Liver (tissue), 3 donors: ENCODE measurements at regions not wholly inside any gene's neighbourhood (a gene's known extent, or its start where the extent isn't known, plus 50 kb on each side); places are given as distances from the start of the nearest gene placed in this dataset.

ENCODE experiments used
- GABPA ChIP-seq, 2 donors: IDR thresholded peaks in 1 of 2; conservative IDR thresholded peaks in 1 of 2; 2 replicates each; pipeline ENCODE4 v1.6.1; 2016; ENCODE audit warnings: antibody characterized with exemption in 2 of 2, mild to moderate bottlenecking in 1 of 2, moderate library complexity in 1 of 2
- MAX ChIP-seq: IDR thresholded peaks from 2 replicates; pipeline ENCODE4 v1.6.1; 2016; ENCODE audit warnings: antibody characterized with exemption
- RAD21 ChIP-seq, 2 donors: IDR thresholded peaks; 2 replicates each; pipeline ENCODE4 v1.6.1; 2016; ENCODE audit warnings: antibody characterized with exemption in 2 of 2, mild to moderate bottlenecking in 2 of 2
- SP1 ChIP-seq: IDR thresholded peaks from 2 replicates; pipeline ENCODE4 v1.6.1; 2018; ENCODE audit warnings: antibody characterized with exemption, mild to moderate bottlenecking
- TAF1 ChIP-seq: conservative IDR thresholded peaks from 2 replicates; pipeline ENCODE4 v1.6.1; 2016; ENCODE audit warnings: antibody characterized with exemption, mild to moderate bottlenecking
- YY1 ChIP-seq: IDR thresholded peaks from 2 replicates; pipeline ENCODE4 v1.6.1; 2016; ENCODE audit warnings: antibody characterized with exemption, mild to moderate bottlenecking
- ZBTB33 ChIP-seq: IDR thresholded peaks from 2 replicates; pipeline ENCODE4 v1.6.1; 2016; ENCODE audit warnings: antibody characterized with exemption
- TF ChIP-seq, protein P1 (sequence below): fragments of 150-350 bp; IDR thresholded peaks from 2 replicates; pipeline ENCODE4 v1.5.1; 2017; ENCODE audit warnings: improper control_type of control experiment, low read depth, low read length; ENCODE audit not compliant: missing input control
- TF ChIP-seq, protein P2 (sequence below): IDR thresholded peaks from 2 replicates; pipeline ENCODE4 v1.6.1; 2016; ENCODE audit warnings: antibody characterized with exemption, mild to moderate bottlenecking
- TF ChIP-seq, protein P3 (sequence below): IDR thresholded peaks from 2 replicates; pipeline ENCODE4 v1.6.1; 2016; ENCODE audit warnings: antibody characterized with exemption
- donor health status: healthy.
- donor health status: healthy.

- TF ChIP-seq, protein P1, sequence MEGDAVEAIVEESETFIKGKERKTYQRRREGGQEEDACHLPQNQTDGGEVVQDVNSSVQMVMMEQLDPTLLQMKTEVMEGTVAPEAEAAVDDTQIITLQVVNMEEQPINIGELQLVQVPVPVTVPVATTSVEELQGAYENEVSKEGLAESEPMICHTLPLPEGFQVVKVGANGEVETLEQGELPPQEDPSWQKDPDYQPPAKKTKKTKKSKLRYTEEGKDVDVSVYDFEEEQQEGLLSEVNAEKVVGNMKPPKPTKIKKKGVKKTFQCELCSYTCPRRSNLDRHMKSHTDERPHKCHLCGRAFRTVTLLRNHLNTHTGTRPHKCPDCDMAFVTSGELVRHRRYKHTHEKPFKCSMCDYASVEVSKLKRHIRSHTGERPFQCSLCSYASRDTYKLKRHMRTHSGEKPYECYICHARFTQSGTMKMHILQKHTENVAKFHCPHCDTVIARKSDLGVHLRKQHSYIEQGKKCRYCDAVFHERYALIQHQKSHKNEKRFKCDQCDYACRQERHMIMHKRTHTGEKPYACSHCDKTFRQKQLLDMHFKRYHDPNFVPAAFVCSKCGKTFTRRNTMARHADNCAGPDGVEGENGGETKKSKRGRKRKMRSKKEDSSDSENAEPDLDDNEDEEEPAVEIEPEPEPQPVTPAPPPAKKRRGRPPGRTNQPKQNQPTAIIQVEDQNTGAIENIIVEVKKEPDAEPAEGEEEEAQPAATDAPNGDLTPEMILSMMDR: no peak
- TF ChIP-seq RAD21 (IDR thresholded peaks at IDR 0.05) (no peak), YY1 (no peak), ZBTB33 (no peak), MAX (no peak), TAF1 (no peak), SP1 (no peak), GABPA (IDR thresholded peaks at IDR 0.05 in 1 of 2, conservative IDR thresholded peaks at IDR 0.05 in 1 of 2) (no peak)
- TF ChIP-seq, protein P2, sequence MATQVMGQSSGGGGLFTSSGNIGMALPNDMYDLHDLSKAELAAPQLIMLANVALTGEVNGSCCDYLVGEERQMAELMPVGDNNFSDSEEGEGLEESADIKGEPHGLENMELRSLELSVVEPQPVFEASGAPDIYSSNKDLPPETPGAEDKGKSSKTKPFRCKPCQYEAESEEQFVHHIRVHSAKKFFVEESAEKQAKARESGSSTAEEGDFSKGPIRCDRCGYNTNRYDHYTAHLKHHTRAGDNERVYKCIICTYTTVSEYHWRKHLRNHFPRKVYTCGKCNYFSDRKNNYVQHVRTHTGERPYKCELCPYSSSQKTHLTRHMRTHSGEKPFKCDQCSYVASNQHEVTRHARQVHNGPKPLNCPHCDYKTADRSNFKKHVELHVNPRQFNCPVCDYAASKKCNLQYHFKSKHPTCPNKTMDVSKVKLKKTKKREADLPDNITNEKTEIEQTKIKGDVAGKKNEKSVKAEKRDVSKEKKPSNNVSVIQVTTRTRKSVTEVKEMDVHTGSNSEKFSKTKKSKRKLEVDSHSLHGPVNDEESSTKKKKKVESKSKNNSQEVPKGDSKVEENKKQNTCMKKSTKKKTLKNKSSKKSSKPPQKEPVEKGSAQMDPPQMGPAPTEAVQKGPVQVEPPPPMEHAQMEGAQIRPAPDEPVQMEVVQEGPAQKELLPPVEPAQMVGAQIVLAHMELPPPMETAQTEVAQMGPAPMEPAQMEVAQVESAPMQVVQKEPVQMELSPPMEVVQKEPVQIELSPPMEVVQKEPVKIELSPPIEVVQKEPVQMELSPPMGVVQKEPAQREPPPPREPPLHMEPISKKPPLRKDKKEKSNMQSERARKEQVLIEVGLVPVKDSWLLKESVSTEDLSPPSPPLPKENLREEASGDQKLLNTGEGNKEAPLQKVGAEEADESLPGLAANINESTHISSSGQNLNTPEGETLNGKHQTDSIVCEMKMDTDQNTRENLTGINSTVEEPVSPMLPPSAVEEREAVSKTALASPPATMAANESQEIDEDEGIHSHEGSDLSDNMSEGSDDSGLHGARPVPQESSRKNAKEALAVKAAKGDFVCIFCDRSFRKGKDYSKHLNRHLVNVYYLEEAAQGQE: no peak
- TF ChIP-seq, protein P3, sequence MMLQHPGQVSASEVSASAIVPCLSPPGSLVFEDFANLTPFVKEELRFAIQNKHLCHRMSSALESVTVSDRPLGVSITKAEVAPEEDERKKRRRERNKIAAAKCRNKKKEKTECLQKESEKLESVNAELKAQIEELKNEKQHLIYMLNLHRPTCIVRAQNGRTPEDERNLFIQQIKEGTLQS: no peak
Observed at GRCh38 chr5:136513430-136513829, 148.1 kb upstream of the TRPC7 start.
